Stimulated activated CD4-positive, alpha-beta T cell treated with anti-CD3 and anti-CD28 coated beads, Interleukin-15, amount 100 ng/mL, for 48 hours (primary cell): ENCODE measurements at regions not wholly inside any gene's neighbourhood (a gene's known extent, or its start where the extent isn't known, plus 50 kb on each side); places are given as distances from the start of the nearest gene placed in this dataset.
"Not testable (repeated sequence)": the region's sequence is repeated elsewhere in the genome, so short reads cannot be mapped to it uniquely, and the experiment has no call there.

Experiments used
- DNase-seq, 2 donors: peaks; one replicate each; pipeline ENCODE4 v3.0.0-alpha.2; 2020; ENCODE audit warnings: low read depth in 2 of 2

DNA sequence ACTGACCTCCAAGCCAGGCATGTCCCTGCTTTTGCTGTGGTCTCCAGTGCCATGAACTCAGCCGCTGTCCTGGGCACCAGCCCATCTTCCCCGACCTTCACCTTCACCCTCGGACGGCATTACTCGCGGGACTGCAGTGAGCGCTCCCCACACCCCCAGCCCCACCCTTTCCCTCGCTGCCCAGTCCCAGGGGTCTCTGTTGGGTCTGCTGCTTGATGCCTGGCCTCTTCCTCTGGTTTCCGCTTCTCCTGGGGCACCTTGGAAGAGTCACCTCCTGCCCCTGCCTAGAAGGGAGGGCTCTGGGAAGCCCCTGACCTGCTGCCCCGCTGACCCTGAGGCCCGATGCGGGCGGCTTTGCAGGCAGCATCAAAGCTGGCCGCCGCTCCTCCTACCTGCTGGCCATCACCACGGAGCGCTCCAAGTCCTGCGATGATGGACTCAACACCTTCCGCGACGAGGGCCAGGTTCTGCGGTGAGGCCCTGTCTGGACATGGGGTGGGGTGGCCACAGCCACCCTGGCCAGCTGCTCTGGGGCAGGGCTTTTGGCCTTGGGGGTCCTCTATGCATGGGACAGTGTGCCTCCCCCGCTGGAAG, 102.3 kb downstream of the ZNF267 start:
- not testable (repeated sequence) for DNase-seq

DNA sequence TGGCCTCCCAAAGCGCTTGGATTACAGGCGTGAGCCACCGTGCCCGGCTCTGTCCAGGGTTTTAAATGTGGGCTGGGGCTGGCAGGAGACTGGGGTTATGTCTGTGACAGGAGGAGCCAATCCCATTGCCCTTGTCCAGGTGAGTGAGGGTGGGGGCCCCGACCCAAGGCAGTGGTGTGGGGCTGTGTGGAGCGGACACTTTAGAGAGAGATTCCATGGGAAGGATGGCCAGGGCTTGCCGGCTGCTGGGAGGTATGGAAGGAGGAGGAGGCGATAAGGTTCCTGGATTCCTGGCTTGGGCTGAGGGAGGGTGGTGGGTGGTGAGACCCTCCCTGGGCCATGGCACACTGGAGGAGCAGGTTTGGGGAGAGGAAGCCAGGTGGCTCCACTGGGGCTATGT, 104.9 kb downstream of the ZNF267 start:
- DNase-seq = not testable (repeated sequence)

- not testable (repeated sequence) for DNase-seq
These were observed 108.1 kb downstream of the ZNF267 start for GRCh38 chr16:31981739-31982138.

DNA sequence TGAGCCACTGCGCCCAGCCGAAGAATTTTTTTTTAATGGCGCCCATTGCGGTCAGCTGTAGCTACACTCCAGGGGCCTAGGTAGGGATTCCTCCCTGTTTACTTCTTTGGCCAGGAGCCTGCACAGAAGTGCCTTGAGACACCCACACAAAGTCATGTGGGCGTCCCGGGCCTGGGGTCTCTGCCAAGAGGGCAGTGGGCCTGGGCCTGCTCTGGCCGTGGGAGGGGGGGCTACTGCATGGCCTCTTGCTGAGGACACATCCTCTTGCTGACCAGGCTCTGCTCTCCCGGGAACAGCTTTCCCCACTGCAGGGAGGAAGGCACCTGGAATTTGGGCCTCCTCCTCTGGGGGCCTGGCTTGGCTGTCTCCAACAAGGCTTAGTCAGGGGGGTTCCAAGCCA, 109.4 kb downstream of the ZNF267 start:
- not testable (repeated sequence) for DNase-seq

DNA sequence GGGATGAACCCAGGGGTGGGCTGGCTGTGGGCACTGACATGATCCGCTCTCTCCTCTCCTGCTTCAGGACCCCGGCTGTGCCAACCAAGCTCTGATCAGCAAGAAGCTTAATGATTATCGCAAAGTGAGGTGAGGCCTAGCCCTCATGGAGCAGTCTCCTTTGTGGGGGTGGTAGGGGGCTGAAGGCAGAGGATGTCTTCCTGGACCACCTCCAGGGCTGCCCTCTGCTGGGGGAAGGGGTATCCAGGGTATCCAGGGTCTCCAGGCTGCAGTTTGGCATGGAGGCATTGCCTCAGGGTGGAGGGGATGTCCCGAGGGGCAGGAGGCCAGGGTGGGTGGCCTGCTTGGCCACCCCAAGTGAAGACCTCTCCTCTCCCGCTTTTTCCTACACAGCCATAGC, 110.1 kb downstream of the ZNF267 start:
- not testable (repeated sequence) for DNase-seq

DNA sequence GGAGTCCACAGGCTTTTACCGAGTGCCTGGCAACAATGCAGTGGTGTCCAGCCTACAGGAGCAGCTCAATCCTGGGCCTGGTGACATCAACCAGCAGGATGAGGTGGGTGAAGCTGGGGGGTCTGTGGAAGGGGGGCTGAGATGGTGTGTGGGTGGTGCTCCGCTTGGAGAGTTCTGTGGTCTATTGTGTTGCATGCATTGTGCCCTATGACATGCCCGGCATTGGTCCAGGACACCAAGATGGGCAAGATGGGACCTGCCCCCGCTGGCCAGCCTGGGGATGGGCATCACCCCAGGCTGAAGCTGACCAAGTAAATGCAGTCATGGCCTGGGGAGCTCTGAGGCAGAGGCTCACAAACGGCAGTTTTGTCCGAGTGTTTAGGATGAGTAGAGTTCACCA, 113.3 kb downstream of the ZNF267 start:
- DNase-seq = not testable (repeated sequence)

GRCh38 chr16:31988595-31989581, 115.3 kb downstream of the ZNF267 start:
- DNase-seq = peak in 1 of 2 donors; percentile 36

- DNase-seq = not testable (repeated sequence)
These were observed 116.7 kb downstream of the ZNF267 start for GRCh38 chr16:31990261-31990660.

- not testable (repeated sequence) for DNase-seq
These were observed 117.4 kb downstream of the ZNF267 start for GRCh38 chr16:31990980-31991379.

DNA sequence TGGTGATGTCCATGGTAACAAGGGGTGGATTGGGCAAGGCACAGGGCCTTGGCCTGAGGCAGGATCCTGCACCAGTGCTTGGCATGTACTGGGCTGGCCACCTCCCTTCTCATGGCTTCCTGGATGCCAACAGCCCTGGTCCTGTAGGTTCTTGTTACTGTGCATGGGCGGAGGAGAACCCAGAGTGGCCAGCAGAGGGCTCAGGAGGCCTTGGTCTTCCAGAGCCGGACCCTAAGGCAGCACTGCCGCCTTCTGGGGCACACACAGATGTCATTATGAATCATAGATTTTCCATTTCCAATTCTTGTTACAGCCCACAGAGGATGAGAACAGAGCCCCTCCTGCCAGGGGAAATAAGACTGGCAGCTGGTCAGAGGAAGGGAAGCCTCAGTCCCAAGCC, 122.7 kb downstream of the ZNF267 start:
- DNase-seq = peak in 1 of 2 donors; percentile 22

GRCh38 chr16:32002496-32002895, 128.9 kb downstream of the ZNF267 start:
- DNase-seq = not testable (repeated sequence)

DNA sequence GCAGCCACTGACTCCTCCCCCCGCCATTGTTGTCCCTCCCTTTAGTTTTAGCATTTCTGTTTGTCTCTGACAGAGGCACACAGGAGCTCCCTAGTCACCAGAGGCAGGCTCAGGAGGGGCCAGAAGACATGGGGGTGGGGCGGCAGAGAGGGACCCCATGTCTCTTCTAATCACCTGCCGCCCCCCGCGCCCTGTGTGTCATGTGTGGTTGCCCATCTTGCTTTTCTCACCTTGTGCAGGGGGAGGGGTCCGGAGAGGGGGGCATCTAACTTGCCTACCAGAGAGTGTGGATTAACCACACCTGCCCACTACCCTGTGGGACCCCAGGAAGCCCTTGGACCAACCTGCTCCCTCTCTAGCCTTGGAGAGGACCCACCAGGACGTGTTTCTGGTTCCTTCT, 130.2 kb downstream of the ZNF267 start:
- DNase-seq = not testable (repeated sequence)

- not testable (repeated sequence) for DNase-seq
These were observed 165.3 kb downstream of the ZNF267 start for GRCh38 chr16:32038783-32039496.

DNA sequence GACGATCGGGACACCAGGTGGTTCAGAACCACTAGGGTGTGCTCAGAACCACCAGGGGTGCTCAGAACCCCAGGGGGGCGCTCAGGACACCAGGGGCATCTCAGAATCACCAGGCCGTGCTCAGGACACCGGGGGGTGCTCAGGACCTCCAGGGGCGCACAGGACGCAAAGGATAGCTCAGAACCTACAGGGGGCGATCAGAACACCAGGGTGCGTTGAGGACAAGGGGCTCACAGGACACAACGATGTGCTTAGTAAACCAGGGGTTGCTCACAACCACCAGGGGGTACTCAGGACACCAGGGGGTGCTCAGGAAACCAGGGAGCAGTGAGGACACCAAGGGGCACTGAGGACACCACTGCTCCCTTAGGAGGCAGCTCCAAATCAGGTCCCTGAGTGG, 166.3 kb downstream of the ZNF267 start:
- DNase-seq = not testable (repeated sequence)

GRCh38 chr16:32066016-32066651, 187.0 kb upstream of the TP53TG3D start:
- not testable (repeated sequence) for DNase-seq

DNA sequence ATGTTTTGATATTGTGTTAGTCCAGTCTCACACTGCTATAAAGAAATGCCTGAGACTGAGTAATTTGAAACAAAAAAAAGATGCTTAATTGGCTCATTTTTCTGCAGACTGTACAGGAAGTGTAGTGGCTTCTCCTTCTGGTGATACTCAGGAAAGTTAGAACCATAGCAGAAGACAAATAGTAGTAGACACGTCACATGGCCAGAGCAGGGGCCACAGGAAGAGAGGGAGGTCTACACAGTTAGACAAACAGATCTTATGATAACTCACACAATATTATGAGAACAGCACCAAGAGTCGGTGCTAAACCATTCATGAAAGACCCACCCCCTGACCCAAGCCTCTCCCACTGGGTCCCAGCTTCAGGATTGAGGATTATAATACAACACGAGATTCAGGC, 181.5 kb upstream of the TP53TG3D start:
- DNase-seq = not testable (repeated sequence)

DNA sequence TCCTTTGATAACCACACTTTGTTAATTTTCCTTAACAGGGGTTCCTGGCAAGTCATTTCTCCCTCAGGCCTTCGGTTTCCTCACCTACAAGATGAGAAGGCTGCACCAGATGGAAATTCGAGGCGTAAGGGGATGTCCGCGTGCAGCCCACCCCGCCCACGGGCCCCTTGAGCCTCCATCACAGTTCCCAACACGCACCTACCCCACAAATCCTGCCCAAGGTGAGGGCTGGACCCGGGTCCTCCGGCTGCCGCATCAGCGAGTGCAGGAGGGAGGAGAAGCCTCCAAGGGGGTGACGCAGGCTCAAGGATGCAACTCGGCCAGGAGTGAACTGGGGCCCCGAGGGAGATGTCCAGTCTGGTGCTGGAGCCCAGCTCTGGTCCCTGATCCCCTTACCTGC, 169.2 kb upstream of the TP53TG3D start:
- not testable (repeated sequence) for DNase-seq

DNA sequence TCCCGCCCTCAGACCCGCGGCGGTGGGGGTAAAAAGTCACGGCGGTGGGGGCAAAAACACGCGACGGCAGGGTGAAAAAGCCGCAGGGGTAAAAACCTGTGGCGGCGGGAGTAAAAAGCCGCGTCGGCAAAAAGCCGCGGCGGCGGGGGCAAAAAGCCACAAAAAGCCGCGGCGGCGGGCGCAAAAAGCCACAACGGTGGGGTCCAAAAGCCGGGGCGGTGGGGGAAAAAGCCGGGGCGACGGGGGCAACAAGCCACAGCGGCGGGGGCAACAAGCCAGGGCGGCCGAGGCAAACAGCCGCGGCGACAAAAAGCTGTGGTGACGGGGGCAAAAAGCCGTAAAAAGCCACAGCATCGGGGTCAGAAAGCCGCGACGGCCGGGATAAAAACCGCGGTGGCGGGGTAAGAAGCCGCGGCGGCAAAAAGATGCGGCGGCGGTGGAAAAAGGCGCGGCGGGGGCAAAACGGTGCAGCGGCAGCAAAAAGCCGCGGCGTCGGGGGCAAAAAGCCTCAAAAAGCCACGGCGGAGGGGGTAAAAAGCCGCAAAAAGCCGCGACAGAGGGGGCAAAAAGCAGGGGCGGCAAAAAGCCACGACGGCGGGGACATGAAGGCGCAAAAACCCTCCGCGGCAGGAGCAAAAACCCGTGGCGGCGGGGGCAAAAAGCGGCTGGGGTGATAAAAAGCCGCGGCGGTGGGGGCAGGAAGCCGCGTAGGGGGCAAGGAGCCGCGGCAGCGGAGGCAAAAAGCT, 168.3 kb upstream of the TP53TG3D start:
- not testable (repeated sequence) for DNase-seq

DNA sequence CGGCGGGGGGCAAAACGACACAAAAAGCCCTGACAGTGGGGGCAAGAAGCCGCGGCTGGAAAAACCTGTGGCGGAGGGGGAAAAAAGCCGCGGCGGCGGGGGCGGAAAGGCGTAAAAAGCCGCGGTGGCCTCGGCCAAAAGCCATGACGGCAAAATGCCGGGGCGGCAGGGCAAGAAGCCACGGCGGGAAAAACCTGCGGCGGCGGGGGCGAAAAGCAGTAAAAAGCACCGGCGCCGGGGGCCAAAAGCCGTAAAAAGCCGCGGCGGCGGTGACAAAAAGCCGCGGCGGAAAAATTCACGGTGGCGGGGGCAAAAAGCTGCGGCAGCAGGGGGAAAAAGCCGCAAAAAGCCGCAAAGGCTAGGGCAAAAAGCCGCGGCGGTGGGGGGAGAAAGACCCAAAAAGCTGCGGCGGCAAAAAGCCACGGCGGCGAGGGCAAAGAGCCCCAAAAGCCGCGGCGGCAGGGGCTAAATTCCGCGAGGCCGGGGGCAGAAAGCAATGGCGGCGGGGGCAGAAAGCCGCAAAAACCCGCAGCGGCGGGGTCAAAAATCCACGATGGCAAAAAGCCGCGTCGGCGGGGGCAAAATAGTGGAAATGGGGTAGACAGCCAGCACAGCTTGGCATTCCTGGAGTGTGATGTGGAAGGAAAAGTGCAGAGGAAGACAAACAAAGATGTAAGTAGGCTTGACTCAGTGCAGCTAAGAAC, 167.5 kb upstream of the TP53TG3D start:
- peak; percentile 24 to 31 for DNase-seq

DNA sequence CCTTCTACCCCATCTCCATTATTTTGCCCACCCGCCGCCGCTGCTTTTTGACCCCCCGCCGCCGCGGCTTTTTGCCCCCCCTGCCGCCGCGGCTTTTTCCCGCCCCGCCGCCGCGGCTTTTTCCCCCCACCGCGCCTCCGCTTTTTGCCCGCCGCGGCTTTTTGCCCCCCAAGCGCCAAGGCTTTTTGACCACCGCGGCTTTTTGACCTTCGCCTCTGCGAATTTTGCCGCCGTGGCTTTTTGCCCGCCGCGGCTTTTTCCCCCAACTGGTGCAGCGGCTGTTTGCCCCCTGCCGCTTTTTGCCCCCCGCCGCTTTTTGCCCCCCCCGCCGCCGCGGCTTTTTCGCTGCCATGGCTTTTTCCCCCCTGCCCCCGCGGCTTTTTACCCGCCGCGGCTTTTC, 137.5 kb upstream of the TP53TG3D start:
- DNase-seq = not testable (repeated sequence)
